HG02938 (cell line): ENCODE measurements at regions not wholly inside any gene's neighbourhood (a gene's known extent, or its start where the extent isn't known, plus 50 kb on each side); places are given as distances from the start of the nearest gene placed in this dataset.
A peak's percentile ranks its signal among the peaks of the same experiment; 100 is the strongest.

Experiments
- ATAC-seq: cut with Tn5 transposase; IDR thresholded peaks from one replicate; pipeline ENCODE4 v1.9.1; 2021; ENCODE audit warnings: mild to moderate bottlenecking, moderate library complexity; ENCODE audit not compliant: unreplicated experiment

GRCh38 chr7:88700725-88701124, 58.8 kb upstream of the ZNF804B start:
- peak; percentile 80 for ATAC-seq

GRCh38 chr7:88694207-88694606, 65.3 kb upstream of the ZNF804B start:
- no peak for ATAC-seq

GRCh38 chr7:88693131-88693530, 66.4 kb upstream of the ZNF804B start:
- no peak for ATAC-seq

- no peak for ATAC-seq
Measured at GRCh38 chr7:88692493-88692892, 67.0 kb upstream of the ZNF804B start.

- no peak for ATAC-seq
Measured at GRCh38 chr7:88689821-88690220, 69.7 kb upstream of the ZNF804B start.

- ATAC-seq = no peak
Measured at GRCh38 chr7:88688222-88688621, 71.3 kb upstream of the ZNF804B start.

- no peak for ATAC-seq
Measured at GRCh38 chr7:88686468-88687229, 72.9 kb upstream of the ZNF804B start.

- ATAC-seq = no peak
Measured at GRCh38 chr7:88681682-88682081, 77.8 kb upstream of the ZNF804B start.

- no peak for ATAC-seq
Measured at GRCh38 chr7:88670536-88670935, 89.0 kb upstream of the ZNF804B start.

GRCh38 chr7:88669913-88670312, 89.6 kb upstream of the ZNF804B start:
- no peak for ATAC-seq

GRCh38 chr7:88668591-88668990, 90.9 kb upstream of the ZNF804B start:
- ATAC-seq = no peak

GRCh38 chr7:88666626-88667025, 92.9 kb upstream of the ZNF804B start:
- ATAC-seq = no peak

GRCh38 chr7:88665892-88666514, 93.5 kb upstream of the ZNF804B start:
- ATAC-seq = no peak

GRCh38 chr7:88664630-88665233, 94.8 kb upstream of the ZNF804B start:
- no peak for ATAC-seq

- ATAC-seq = no peak
Measured at GRCh38 chr7:88661921-88662320, 97.6 kb upstream of the ZNF804B start.

- ATAC-seq = no peak
Measured at GRCh38 chr7:88647825-88648224, 111.7 kb upstream of the ZNF804B start.

- no peak for ATAC-seq
Measured at GRCh38 chr7:88638583-88638982, 120.9 kb upstream of the ZNF804B start.

GRCh38 chr7:88637795-88638194, 121.7 kb upstream of the ZNF804B start:
- no peak for ATAC-seq

- no peak for ATAC-seq
Measured at GRCh38 chr7:88635149-88635548, 124.4 kb upstream of the ZNF804B start.

GRCh38 chr7:88629559-88629958, 129.9 kb upstream of the ZNF804B start:
- no peak for ATAC-seq

GRCh38 chr7:88628363-88629085, 131.0 kb upstream of the ZNF804B start:
- peak; percentile 100 for ATAC-seq

- ATAC-seq = no peak
Measured at GRCh38 chr7:88617185-88617584, 142.3 kb upstream of the ZNF804B start.
